ENCODE measurements at regions not wholly inside any gene's neighbourhood (a gene's known extent, or its start where the extent isn't known, plus 50 kb on each side); places are given as distances from the start of the nearest gene placed in this dataset.

DNA sequence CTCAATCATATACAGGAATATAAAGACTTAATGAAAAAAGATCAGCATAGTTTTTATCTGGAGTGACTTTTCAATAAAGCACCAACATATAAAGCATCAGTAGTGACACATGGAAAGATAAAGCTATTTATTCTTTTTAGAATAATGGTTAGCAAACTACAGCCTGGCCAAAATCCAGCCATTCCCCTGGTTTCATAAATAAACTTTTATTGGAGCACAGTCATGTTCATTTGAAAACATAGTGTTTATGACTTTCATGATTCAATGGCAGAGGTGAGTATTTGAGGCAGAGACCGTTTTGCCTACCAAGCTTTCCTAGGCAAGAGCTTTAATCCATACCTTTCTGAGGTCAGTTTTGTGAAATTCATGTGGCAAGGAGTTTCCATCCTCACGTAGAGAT is 153.5 kb downstream of the RPS12 start:
- TF ChIP-seq, protein P1, sequence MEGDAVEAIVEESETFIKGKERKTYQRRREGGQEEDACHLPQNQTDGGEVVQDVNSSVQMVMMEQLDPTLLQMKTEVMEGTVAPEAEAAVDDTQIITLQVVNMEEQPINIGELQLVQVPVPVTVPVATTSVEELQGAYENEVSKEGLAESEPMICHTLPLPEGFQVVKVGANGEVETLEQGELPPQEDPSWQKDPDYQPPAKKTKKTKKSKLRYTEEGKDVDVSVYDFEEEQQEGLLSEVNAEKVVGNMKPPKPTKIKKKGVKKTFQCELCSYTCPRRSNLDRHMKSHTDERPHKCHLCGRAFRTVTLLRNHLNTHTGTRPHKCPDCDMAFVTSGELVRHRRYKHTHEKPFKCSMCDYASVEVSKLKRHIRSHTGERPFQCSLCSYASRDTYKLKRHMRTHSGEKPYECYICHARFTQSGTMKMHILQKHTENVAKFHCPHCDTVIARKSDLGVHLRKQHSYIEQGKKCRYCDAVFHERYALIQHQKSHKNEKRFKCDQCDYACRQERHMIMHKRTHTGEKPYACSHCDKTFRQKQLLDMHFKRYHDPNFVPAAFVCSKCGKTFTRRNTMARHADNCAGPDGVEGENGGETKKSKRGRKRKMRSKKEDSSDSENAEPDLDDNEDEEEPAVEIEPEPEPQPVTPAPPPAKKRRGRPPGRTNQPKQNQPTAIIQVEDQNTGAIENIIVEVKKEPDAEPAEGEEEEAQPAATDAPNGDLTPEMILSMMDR (IDR thresholded peaks at IDR 0.05): no peak
- TF ChIP-seq POLR2A (IDR thresholded peaks at IDR 0.05; ENCODE audit: low read depth) (no peak), POLR2AphosphoS5 (IDR thresholded peaks at IDR 0.05) (no peak)

Measured in esophagus muscularis mucosa (tissue), 3 donors.